ENCODE measurements at regions not wholly inside any gene's neighbourhood (a gene's known extent, or its start where the extent isn't known, plus 50 kb on each side); places are given as distances from the start of the nearest gene placed in this dataset.

DNA sequence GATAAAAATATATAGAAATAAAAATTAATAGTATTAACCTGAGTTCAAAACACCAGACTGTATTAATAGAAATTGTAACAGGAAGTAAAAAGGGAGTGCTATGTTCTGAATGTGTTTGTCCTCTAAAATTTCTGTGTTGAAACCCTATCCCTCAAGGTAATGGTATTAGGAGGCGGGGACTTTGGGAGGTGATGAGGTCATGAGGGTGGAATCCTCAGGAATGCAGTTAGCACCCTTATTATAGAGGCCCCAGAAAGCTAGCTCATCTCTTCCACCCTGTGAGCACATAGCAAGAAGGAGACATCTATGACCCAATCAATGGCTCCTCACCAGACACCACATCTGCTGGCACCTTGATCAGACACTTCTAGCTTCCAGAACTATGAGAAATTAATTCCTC, 124.5 kb downstream of the CMPK2 start:
- no peak for TF ChIP-seq POLR2A (IDR thresholded peaks at IDR 0.05)
- TF ChIP-seq, protein P1, sequence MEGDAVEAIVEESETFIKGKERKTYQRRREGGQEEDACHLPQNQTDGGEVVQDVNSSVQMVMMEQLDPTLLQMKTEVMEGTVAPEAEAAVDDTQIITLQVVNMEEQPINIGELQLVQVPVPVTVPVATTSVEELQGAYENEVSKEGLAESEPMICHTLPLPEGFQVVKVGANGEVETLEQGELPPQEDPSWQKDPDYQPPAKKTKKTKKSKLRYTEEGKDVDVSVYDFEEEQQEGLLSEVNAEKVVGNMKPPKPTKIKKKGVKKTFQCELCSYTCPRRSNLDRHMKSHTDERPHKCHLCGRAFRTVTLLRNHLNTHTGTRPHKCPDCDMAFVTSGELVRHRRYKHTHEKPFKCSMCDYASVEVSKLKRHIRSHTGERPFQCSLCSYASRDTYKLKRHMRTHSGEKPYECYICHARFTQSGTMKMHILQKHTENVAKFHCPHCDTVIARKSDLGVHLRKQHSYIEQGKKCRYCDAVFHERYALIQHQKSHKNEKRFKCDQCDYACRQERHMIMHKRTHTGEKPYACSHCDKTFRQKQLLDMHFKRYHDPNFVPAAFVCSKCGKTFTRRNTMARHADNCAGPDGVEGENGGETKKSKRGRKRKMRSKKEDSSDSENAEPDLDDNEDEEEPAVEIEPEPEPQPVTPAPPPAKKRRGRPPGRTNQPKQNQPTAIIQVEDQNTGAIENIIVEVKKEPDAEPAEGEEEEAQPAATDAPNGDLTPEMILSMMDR (IDR thresholded peaks at IDR 0.05): no peak
